ENCODE measurements at regions not wholly inside any gene's neighbourhood (a gene's known extent, or its start where the extent isn't known, plus 50 kb on each side); places are given as distances from the start of the nearest gene placed in this dataset.

DNA sequence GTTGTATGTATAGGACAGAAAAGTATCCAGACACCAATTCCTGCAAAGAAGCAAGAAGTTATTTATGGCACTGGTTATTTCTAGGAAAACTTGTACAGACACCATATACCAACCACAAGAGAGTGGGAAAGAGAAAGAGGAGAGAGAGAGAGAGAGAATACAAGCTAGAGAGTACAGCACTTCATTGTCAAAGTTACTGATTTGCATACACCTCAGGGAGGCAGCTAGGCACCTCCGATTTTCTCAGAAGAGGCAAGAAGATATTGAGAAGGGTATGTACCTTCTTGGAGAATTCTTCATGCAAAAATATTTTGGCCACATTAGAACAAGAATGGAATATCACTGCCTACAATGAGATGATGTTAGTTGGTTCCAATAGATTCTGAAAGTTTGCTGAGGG lies 333.9 kb upstream of the PIK3C3 start:
- no peak for DNase-seq

DNA sequence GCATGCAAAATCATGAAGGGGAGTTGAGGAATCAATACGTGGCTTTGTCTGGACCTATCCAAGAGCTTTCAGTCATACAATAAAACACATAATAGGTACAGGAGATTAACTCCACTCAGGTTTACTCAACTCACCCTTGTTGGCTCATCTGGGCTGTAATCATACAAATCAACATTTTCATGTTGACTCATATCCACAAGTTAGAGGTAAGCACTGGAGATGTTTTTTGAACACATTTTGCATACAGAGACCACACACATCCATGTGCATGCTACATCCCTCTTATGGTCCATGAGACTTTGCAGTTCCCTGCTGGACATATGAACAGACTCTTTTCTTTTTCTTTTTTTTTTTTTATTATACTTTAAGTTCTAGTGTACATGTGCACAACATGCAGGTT lies 336.9 kb upstream of the PIK3C3 start:
- no peak for DNase-seq

DNA sequence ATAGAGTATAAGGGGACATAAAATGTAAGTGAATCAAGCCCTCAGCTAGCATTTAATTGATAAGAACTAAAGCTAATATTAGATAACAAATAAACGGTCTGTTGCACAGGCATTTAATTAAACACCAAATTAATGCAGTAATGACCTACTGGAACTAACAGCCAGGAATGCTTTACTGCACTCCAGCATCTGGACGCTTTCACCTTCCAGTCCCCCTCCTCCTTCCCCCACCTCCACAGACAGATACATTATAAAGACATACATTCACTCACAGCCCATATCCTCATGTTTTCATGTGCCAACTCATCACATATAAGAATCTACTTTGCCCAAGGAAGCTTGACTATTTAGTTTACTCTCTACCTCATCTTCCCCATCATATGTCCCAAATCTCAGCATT lies 337.4 kb upstream of the PIK3C3 start:
- DNase-seq: no peak

DNA sequence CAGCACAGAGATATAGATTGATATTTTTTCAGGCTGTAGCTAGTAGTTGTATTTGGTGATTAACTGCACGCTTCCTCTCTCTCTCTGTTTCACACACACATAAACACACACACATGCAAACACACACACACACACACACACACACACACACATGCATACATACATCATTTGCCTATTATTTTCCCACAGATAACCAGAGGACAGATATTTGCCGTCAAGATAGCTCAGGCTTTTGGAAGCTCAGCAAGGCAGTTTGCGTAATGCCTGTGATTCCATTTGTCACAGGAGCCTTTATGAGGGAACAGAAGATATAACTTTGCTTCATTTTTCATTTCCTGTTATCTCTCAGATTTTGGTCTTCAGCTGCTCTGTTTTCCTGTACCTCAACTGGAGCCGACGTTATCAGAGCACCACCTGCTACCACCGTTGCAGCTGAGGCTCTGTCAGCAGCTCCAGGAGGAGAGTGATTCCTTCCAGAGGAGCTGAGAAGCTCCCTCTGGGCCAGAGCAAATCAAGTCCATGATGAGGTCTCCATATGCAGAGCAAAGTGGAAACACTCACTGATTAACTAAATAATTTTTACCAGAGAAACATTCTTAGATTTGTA lies 341.9 kb upstream of the PIK3C3 start:
- no peak for DNase-seq

DNA sequence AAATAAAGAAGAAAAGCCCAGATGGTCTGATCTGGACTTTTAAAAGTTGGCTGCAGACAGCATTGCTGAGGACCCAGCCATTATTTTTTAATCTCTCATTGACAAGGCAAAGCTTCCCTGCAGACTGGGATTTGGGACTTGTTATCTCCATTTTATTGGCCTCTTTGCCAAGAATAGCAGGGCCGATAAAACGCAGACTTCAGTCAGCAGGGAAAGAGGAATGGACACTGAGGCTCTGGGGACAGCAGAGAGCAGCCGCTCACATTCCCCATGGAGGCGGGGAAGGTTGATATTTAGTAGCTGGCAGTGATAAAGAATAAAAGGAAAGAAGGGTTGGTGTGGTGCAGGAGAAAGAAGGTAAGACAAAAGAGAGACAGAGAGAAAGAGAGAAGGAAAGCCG lies 350.1 kb upstream of the PIK3C3 start:
- no peak for DNase-seq

DNA sequence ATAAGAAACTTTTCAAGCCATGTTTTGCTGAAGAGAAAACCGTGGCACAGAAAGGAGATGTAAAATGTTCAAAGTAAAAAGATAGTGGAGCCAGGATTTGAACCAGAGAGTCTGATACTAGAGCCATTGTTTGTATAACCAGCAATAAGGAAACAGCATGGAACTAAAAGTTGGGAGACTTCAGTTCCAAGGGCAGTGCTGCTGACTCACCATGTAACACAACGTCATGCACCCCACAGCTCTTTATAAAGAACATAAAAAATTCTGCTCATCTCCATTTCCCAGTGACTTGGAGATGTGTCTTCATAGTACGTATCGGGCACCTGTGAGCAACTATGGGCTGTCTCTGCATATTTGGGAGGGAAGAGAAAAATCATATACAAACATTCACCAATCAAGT lies 353.0 kb upstream of the PIK3C3 start:
- DNase-seq: no peak

DNA sequence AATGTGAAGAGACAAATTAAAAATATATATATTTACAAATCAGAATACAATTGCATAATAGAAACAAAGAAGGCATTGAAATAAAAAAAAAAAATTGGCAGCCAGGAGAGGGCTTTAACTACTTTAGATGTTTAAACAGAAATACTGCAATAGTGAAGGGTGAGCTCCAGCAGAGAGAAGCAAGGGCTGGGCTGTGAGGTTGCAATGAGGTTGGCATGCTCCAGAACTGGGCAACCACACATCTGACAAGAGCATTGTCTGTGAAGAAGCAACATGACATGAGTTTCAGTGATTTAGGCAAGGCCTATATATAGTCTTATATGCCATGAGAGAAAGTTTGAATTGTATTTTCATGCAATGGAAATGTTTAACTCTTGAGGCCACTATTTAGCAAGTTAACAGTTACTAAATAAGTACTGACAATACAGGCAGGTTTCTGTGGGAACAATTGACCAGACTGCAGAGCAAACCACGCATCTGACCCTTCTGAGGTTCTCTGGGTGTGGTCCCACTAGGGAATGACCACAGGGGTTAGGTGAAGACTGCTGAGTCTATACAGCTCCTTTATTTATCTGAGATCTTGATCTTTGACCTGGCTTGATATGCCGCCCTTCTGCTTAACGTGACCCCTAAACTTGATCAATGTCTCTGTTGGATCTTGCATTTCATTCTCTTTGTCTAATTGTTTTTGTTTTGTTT lies 354.2 kb upstream of the PIK3C3 start:
- DNase-seq: no peak

DNA sequence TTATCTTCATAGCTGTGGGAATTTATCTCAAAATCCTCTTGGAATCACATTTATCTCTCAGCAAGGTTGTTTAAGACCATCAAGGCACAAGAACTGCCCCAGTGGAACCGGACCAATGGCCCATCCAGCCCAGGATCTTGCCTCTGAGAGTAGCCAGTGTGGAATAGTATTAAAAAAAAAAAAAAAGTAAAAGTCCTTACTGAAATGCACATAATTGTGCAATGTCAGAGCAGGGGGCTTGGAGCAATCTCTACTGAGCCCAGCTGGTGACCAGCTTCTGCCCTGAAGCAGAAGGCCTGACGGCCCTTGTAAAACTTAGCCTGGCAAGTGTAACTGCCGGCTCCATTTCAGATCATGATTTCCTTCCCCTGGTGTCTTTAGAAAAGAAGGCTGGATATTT lies 355.6 kb upstream of the PIK3C3 start:
- no peak for DNase-seq

DNA sequence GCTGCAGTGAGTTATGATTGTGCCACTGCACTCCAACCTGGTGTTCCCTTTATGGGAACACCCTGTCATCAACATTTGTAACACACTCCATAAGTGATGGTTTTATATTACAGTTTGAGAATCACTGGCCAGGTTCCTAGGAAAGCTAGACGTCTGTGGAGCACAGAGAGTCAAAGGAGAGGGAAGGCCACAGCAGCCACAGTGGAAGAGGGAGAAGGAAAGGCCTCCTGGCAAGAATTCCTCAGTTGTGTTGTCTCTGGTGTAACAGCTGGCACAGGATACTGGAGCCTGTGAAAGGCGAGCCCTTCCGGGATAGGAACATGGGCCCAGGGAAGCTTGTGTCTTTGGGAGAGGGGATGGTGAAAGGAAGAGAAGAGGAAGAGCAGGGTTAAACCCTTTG lies 360.5 kb upstream of the PIK3C3 start:
- no peak for DNase-seq

DNA sequence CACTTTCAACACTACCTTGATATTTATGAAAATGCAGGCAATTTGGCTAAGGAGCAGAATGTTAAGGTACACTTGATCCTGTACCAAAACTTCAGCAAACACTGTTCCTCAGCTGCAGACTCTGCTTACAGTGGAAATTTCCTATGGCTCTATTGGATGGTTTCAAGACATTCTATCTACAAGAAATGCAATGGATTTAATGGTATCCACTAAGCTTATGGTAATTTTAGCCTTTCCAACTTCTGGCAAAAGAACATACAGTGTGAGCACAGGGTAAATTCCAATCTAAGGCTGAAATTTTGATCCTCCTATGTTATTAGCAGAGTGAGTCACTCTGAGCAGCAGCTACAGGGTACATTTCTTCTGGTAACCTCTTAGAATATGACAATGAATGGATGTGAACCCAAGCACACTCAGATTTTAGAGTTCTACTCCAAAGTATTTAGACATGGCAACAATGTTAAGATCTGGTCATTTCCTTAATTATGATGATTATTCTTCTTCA lies 361.8 kb upstream of the PIK3C3 start:
- DNase-seq: no peak

DNA sequence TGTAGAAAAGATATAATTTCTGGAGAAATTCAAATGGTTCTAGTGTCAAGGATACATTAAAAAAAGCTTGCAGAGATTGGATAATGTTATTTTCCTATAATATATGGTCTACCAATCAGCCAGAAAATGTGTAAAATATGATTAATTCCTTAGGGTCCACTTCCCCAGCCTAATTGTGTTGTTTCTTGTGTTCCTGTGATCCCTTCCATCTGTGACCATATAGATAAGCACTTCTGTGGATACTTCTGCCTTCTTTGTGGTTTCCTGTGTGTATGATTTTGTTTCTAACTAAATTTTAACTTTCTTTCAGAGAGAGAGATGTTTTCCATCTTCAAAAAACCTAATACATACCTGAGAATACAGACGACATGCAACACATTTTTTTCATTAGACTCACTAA lies 367.1 kb upstream of the PIK3C3 start:
- no peak for DNase-seq

DNA sequence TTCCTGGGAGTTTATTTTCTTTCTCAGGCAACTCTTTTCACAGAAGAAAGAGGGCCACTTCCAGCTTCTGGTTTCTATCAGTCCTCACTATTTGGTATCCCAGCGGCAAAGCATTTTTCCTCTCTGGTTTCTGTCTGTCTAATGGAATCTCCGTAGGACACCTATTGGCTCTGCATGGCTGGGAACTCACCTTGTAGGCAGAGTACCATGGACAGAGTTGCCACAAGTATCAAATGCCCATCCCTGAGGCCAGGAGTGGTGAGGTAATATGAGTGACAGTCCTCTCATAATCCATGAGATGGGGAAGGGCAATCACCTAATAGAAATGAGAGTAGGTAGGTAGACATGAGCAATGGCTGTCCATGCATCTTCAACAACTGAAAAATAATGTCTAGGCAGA lies 369.5 kb upstream of the PIK3C3 start:
- no peak for DNase-seq

DNA sequence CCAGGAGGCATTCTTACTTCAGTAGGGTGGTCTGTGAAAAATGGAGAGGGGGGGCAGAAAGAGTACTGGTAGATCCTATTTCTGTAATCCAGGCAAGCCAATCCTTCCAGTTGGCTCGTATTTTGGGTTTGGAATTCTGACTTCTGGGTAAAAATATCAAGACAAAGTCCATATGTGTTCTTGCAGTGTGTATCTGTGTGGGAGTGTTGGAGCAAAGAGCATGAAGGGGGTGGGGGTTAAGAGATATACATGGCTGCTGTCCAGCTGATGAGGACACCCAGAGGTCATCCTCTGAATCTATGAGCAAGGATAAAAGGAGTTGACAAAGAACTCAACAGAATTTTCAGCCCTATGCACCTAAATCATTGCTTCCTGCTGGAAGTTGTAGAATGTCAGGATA lies 375.8 kb upstream of the PIK3C3 start:
- no peak for DNase-seq

DNA sequence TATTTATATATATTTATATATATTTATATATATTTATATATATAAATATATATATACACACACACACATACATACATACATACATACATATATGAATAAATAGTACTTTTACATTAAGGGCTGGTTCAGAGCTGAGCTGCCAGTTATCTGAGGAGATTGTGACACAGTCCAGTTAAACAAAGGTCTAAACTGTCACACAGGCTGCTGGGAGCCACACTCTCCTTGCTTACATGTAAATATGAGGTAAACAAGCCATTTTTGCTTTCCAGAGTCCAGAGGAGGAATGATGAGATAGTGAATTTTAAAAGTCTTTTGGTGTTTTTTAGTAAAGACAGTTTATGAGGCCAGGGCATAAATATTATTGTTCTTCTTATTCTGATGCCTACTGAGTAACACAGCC lies 377.5 kb upstream of the PIK3C3 start:
- DNase-seq: no peak

DNA sequence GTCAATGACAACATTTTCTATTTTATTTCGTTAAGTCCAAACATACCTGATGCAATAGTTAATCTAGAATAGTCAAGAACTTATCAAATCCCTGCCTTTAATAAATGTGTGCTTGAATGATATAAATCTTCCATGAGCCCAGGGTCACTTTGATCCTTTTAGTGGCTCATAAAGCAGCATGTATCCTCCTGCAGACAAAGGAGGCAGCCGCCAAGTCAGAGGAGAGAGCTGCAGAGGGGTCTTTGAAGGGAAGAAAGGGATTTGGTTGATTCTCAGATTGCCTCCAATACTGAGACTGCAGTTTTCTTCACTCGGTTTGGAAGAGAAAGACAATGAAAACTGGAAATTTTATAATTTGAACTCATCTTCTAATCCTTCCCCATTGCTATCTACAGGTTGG lies 378.4 kb upstream of the PIK3C3 start:
- no peak for DNase-seq

DNA sequence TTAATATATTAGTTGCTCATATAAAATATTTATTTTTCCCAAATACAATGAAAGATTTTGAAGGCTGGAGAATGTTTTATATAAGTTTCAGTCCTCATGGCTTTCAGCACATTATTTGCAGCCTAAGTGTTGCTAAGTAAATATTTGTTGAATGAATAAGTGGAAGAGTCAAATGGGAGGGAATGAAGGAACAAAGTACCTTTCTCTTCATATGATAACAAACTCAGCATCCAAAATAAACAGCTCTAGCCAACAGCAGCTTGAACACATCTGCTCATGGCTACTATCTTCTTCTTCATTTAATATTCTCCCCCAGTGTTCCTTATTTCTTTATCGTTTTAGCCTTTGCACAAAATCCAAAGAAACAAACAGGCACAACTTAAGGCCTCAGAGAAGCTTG lies 385.2 kb upstream of the PIK3C3 start:
- DNase-seq: no peak

DNA sequence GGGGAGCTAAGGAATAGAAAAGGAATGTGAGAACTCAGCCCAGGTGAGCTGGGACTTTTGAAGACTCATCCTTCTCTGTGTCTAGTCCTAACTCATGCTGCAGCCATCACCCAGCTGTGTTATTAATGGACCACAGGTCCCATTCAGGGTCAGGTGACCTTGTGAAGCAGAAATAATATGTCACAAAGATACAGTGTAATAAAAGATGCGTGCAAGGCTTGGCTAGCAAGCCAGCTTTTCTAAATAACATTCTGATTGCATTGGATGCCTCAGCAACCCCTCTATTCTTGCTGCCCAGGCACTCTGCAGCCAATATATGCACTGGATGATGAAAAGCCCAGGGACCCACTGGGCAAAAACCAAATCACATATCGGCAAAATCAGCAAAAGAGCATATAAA lies 393.1 kb upstream of the PIK3C3 start:
- no peak for DNase-seq

DNA sequence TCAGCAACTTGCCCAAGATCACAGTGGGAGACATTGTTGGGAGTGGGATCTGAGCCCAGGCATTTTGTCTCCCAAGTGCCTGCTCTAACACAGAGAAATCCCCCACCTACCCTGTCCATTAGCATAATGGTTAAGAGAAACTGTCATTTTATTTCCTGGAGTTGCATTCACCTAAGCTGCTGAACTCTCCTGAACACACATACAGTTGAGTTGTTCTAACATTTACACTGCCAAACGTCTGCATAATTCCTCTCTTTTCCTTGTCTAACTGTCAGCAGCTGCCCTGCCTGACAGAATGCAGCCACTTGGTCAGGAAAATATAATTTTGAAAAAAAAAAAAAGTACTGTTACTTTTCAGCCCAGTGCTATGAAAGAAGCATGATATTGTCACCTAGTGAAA lies 396.3 kb upstream of the PIK3C3 start:
- no peak for DNase-seq

DNA sequence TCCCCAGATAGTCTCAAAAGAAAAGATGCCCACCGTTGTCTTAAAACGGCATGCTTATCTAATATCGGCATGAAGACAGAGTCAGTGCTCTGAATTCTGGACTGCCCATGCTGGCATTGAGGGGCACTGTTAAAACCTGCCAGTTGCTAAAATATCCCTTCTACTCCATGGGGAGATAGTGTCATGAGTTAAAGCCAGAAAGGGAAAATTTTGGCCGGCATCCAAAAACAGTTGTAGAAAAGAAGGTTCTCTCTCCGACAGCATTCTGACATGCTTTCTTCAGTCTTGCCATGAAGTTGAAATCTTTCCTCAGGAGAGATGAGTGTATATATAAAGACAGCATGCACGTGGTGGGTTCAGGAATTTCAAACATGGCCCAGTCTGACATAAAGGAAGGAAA lies 401.3 kb upstream of the PIK3C3 start:
- DNase-seq: no peak

DNA sequence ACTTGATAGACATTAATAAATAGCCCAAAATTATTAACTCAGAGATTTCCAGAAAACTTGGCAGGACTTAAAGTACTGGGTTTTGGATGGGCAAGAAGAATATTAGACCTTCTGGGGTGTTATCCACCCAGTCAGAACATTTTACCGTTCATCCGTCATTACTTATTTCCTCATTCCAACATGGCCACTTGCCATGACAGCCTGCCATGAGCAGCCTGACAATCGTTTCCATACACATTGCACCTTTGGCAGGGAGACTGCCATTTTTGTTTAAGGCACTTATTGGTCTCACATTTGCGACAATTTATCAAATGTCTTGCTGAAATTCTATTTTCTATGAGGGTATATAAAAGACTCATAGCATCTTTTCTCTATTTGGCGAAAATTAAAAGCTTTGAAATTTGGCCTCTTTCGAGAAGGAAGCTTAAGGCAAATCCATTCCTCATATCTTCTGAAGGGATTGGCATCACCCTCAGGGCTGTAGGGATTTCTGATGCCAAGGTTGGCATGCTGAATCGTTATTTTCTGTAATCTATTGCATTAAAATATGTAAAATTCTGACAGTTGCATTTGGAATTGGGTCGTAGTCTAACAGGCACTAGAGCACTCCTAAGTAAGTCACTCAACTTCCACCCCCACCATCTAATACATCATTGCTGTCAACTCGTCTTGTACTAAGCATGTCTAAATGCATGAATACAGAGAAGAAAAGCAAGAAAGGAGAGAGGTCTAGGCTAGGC lies 406.3 kb upstream of the PIK3C3 start:
- no peak for DNase-seq

DNA sequence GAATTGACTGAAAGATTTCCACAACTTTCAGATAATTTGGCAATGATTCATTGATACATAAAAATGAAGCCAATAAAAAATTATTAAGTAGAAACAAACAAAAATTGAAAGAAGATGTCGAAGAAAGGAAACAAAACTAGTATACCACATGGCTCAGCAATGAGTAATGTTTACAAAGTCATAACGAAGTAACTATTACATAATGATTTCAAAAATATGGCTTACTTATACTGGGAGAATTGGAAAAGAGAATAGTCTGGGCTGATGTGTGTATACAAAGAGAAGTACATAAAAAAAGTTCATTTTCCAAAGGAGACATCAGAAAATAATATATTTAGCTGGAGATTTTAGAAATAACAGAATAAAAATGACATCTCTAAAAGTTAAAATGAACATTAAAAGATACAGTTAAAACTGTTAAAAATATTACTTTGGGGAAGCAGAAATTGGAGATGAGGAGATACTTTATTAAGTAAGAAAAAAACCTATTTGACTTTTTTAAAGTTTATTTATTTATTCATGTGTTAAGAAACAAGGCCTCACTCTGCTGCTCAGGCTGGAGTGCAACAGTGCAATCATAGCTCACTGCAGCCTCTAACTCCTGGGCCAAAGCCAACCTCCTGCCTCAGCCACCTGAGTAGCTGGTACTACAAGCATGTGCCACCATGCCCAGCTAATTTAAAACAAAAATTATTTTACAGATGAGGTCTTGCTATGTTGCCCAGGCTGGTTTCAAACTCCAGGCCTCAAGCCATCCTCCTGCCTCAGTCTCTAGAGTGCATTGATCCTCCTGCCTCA lies 409.7 kb upstream of the PIK3C3 start:
- DNase-seq: no peak

DNA sequence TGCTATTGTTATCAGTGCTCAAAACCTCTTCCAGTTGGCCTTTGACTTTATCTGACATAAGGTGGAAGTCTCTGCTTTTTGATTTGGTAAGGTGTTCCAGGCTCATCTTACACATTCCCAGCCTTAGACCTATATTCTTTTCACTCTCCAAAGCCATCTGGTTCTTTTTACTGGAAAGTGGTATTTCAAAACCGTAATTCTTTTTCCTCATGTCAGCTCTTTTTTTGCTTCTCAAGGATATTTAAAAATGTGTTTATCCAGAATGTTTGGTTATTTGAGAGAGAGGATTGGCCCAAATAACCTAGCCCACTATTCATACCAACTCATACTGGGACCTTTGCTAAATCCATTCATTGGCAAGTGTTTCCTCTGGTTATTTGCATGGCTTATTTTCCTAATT lies 411.2 kb upstream of the PIK3C3 start:
- DNase-seq: no peak
